PFSK-1 (cell line): ENCODE measurements at regions not wholly inside any gene's neighbourhood (a gene's known extent, or its start where the extent isn't known, plus 50 kb on each side); places are given as distances from the start of the nearest gene placed in this dataset.

ENCODE experiments used
- FOXP2 ChIP-seq: optimal IDR thresholded peaks from 2 replicates; pipeline ENCODE3; 2011; ENCODE audit warnings: borderline replicate concordance, control low read depth, inconsistent platforms; ENCODE audit not compliant: insufficient read depth; ENCODE audit errors: extremely low read length, extremely low read depth
- POLR2AphosphoS5 ChIP-seq: IDR thresholded peaks from 2 replicates; pipeline ENCODE4 v1.6.1; 2012; ENCODE audit warnings: low read depth, mild to moderate bottlenecking, control low read depth, low read length, moderate library complexity
- SIN3A ChIP-seq: IDR thresholded peaks from 2 replicates; pipeline ENCODE4 v1.6.1; 2012; ENCODE audit warnings: mild to moderate bottlenecking, low read length, moderate library complexity, borderline replicate concordance; ENCODE audit not compliant: insufficient read depth
- TAF1 ChIP-seq: IDR thresholded peaks from 2 replicates; pipeline ENCODE4 v1.6.1; 2012; ENCODE audit warnings: low read length, control low read depth, borderline replicate concordance; ENCODE audit not compliant: insufficient read depth
- TF ChIP-seq, protein P1 (sequence below), 2 experiments: IDR thresholded peaks; 2 replicates each; pipeline versions ENCODE4 v1.6.1 to v1.8.0; 2011 to 2012; ENCODE audit warnings: low read depth in 2 of 2, low read length in 2 of 2, control low read depth in 1 of 2, inconsistent platforms in 1 of 2, mild to moderate bottlenecking in 1 of 2, moderate library complexity in 1 of 2; ENCODE audit not compliant: insufficient read depth in 1 of 2

DNA sequence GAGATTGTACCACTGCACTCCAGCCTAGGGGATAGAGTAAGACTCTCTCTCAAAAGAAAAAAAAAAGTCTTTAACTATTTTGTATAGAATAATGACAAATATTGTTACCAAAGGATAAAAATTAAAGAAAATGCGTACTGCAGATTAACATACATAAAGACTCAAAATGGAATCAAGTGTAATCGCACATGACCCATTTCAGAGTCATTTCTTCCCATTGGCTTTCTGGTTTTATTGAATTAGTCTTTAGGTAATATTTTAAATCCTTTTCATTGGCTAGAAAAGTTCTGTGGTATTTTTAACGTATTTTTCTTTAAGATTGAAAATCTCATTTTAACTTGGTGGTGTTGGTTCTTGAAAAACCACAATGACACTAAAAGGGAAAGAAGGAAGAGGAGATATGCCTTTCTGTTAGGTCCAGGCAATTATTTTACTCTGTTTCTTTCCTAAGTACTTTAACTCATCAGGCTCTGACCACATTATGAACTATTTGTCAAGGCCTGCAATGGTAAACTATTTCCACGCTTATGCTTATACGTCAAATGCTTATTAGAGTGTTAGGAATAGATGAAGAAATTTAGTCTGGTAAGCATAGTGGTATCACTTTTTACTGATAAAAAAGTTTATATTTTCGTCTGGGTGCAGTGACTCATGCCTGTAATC lies 52.3 kb downstream of the PLEKHG1 start:
- TF ChIP-seq POLR2AphosphoS5 = no peak
- TF ChIP-seq SIN3A = no peak
- no peak for TF ChIP-seq FOXP2
- no peak for TF ChIP-seq TAF1
- TF ChIP-seq, protein P1, sequence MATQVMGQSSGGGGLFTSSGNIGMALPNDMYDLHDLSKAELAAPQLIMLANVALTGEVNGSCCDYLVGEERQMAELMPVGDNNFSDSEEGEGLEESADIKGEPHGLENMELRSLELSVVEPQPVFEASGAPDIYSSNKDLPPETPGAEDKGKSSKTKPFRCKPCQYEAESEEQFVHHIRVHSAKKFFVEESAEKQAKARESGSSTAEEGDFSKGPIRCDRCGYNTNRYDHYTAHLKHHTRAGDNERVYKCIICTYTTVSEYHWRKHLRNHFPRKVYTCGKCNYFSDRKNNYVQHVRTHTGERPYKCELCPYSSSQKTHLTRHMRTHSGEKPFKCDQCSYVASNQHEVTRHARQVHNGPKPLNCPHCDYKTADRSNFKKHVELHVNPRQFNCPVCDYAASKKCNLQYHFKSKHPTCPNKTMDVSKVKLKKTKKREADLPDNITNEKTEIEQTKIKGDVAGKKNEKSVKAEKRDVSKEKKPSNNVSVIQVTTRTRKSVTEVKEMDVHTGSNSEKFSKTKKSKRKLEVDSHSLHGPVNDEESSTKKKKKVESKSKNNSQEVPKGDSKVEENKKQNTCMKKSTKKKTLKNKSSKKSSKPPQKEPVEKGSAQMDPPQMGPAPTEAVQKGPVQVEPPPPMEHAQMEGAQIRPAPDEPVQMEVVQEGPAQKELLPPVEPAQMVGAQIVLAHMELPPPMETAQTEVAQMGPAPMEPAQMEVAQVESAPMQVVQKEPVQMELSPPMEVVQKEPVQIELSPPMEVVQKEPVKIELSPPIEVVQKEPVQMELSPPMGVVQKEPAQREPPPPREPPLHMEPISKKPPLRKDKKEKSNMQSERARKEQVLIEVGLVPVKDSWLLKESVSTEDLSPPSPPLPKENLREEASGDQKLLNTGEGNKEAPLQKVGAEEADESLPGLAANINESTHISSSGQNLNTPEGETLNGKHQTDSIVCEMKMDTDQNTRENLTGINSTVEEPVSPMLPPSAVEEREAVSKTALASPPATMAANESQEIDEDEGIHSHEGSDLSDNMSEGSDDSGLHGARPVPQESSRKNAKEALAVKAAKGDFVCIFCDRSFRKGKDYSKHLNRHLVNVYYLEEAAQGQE (IDR thresholded peaks at IDR 0.05; ENCODE audit: insufficient read depth in 1 of 2, low read depth in 2 of 2, low read length in 2 of 2) = no peak

DNA sequence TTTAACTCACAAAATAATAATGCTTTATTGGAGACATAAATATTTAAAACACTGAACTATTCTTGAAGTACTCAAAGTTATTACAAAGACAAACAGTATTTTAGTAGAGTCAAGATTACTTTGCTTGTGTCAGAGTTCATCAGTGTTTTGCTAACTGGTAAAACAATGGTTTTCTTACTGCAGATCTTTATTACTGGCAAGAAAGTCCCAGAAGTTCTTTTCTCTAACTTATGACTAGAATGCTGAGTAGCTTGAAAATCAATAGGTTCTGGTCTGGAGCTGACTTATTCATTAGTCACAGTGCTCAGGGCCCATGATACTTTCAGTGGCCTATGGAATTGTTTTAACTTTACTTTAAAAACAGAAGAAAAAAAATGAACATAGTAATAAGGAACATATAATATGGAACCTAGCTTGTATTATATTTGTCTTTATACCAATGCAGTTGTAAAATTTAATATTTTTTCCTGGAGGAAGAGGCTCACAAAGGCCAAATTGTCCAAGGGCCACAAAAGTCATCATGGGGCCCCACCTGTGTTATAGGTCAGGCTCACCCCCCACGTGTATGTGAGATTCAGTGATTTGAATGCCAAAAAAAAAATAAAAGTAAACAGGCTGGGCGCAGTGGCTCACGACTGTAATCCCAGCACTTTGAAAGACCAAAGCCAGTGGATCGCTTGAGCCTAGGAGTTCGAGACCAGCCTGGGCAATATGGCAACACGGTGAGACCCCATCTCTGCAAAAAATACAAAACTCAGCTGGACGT lies 53.3 kb downstream of the PLEKHG1 start:
- TF ChIP-seq SIN3A (no peak), TAF1 (no peak), POLR2AphosphoS5 (no peak), FOXP2 (no peak)
- TF ChIP-seq, protein P1 (IDR thresholded peaks at IDR 0.05; ENCODE audit: insufficient read depth in 1 of 2, low read depth in 2 of 2, low read length in 2 of 2) = no peak

DNA sequence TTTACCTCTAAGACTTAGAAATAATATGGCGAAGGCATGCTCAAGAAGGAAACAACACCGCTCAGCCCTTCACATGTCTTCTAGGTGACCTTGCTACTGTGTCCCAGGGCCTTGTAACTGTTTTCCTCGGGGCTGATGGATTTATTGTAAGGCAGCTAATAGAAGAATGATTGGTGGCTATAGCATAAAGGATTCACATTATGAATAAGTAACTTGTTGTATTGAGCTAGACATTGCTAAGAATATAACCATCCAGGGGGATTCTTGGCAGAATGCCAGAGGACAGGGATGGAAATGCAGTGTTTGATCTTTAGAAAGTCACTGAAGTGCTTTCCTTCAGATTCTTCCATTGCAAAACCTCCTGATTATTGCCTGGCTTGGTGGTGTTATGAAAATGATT lies 54.9 kb downstream of the PLEKHG1 start:
- no peak for TF ChIP-seq TAF1
- no peak for TF ChIP-seq SIN3A
- TF ChIP-seq, protein P1 (IDR thresholded peaks at IDR 0.05; ENCODE audit: insufficient read depth in 1 of 2, low read depth in 2 of 2, low read length in 2 of 2) = no peak
- no peak for TF ChIP-seq FOXP2
- TF ChIP-seq POLR2AphosphoS5 = no peak

GRCh38 chr6:150656156-150656555 lies 56.5 kb downstream of the PLEKHG1 start:
- TF ChIP-seq POLR2AphosphoS5 = no peak
- TF ChIP-seq, protein P1 (IDR thresholded peaks at IDR 0.05; ENCODE audit: insufficient read depth in 1 of 2, low read depth in 2 of 2, low read length in 2 of 2) = no peak
- no peak for TF ChIP-seq FOXP2
- TF ChIP-seq SIN3A = no peak
